Epidermal melanocyte (primary cell): ENCODE measurements at regions not wholly inside any gene's neighbourhood (a gene's known extent, or its start where the extent isn't known, plus 50 kb on each side); places are given as distances from the start of the nearest gene placed in this dataset.

ENCODE experiments used
- DNase-seq: peaks from one replicate; pipeline ENCODE4 v3.0.0; 2011; ENCODE audit warnings: low spot score; ENCODE audit not compliant: insufficient read length

DNA sequence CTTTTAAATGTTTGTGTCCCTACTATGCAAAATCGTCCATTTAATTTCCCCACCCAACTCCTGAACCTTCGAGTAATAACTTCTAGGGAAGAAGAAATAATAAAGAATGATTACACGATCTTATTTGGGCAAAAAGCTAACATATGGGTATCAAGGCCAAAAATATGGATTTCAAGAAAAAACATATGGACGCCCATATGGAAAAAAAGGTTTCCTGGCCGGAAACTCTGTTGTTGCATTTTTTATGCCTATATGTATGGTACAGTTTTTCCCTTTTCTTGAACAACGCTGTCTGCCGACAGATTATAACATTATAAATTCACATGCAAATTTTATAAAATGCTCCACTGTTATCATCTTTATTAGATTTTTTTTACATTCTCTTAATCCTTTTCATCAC, 167.6 kb upstream of the ESRRG start:
- DNase-seq: no peak

DNA sequence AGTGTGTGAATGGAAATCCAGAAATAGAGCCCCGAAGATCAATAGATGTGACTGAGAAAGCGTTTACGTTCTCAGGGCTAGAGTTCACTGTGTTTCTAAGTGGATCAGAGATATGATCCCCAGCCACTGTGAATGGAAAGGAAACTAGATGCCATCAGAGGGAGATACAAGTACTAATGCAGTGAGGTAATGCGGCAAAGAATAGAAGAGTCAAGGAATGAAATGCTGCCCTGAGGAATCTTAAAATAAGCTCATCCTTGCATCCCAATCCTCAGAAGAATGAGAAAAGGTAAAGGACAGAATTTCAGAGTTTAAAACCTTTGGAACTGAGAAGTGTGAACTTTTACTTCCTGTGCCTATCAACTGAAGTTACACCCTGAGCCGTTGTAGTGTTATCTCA, 165.5 kb upstream of the ESRRG start:
- no peak for DNase-seq

DNA sequence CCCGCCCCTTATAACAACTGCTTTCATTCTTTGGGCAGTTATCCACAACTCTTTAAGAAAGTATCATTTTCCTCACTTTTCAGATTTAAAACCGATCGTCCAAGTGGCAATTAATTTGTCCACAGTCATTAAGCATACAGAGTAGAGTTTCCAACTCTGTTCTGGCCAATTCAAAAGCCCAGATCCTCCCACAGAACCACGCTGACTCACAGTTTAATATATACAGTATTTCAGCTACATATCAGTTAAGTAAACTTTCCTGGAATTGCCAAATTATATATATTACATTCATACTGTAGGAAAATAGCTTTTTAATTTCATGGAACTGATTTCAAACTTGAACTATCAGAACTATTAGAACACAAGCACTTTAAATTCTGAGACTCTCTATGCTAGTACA, 163.8 kb upstream of the ESRRG start:
- no peak for DNase-seq

DNA sequence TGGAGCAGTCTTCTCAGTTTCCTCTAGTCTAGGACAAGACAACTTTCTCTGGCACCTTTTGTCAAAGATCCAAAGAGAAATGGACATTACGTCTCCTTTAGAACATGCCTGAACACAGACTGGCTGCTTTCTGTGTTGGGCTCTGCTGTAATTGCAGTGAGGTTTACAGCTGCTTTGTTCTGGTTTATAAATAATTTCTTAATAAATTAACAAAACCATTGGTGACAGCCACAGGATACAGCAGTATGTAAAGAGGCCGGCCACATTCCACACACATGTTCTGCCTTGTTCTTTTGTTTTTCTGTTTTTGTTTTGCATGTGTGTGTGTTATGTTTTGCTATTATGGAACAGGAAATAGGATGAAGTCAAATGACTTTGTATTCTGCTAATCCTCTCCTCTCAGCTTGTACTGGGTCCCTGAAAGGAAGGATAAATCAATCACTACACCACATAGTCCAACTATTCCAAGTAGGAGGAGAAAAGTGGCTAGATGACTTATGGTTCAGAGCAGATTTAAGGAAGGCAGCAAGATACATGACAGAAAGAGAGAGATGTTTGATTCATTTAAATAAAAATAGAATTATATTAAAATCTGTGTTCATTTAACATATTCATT, 161.5 kb upstream of the ESRRG start:
- no peak for DNase-seq

DNA sequence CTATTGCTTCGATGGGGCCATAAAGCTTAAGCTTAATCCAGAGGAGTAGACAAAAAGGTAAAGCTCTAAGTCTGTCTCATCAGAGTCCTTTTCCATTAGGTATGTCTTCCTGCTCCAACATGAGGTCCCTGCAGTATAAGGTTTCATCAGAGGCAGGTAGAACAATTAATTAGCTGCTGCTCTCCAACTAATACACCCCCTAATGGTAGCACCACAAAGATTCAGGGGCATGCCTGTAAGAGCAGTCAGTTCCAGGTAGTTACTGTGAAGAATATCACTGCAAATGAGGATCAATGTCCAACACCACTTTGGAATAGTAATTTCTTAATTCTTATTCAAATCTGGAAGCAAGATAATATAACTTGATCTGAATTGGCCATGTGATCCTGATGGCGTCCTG, 160.3 kb upstream of the ESRRG start:
- DNase-seq: no peak

DNA sequence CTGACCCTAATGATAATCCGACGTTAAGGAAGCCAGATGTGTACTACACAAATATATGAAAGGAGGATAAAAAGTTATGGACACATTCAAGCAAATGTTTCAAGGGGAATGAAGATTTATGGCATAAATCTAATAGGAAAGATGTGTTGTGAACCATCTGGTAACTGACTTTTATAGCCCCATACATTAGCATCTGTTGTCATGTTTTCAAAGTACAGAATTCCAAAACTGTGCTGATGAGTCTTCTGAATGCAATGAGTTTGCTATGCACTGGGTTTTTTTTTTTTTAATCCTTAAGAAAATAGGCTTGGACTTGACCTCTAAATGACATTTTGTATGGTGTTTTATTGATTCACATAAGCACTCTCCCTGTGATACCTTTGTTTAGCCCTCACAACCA, 158.5 kb upstream of the ESRRG start:
- DNase-seq: no peak

DNA sequence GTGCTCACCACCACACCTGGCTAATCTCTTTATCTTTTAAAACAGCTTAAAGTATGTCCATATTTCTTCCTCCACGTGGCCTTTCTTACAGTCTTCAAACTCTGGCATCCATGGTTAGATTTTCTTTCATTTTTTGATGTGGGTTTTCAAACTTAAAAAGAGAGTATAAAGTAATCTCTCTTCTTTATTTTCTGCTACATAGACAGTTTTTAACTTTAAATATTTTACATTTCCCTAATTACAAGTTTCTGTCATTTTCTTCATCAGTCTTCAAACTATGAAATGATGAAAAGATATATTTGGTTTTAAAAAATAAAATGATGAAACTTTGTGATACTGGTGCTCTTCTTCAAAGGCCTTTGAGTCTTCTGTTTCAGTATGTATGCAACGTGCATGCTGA, 143.5 kb upstream of the ESRRG start:
- no peak for DNase-seq

DNA sequence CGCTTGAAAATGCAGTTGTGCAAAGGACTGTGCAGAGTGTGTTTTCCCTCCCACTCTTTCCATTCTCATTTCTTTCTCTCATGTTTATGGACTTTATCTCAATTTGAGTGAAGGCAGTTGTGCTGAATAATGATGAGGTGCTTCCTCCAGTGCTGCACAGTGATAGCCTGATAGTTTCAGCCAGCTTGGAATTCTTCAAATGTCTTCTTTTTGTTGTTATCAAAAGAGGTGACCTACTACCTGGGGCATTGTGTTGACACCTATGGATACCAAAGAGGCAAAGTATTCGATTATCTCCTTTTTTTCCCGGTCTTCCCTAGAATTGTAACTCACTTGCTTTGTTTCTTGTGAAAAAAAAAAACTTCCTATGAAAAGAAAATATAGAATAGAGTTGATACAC, 132.6 kb upstream of the ESRRG start:
- no peak for DNase-seq

DNA sequence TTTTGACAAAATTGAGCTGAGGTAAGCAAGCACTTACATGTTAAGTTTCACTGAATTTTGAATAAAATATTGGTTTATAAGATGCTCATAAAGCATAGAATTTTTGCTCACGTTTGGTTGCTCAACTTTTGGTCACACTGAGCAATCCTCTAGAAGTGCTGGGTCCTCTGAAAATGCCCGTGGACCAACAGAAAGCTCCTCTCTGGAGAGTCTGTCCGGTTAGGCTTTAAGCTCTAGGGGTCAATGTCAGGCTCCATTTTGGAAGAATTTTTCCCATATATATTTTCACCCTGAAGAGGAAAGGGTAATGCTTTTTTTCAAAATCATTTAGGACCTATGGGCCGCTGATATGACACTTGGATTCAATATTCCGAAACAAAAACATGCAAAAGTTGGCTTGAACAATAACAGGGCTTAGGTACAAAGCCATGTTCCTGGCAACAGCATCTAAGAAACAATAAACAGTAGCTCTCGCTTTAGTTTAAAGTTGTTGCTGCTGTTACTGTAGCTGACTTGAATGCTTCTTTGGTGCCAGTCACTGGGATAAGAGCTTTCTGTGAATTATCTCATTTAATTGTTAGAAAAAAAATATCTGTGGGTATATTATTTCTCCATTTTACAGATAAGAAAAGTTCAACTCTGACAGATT, 131.7 kb upstream of the ESRRG start:
- no peak for DNase-seq

DNA sequence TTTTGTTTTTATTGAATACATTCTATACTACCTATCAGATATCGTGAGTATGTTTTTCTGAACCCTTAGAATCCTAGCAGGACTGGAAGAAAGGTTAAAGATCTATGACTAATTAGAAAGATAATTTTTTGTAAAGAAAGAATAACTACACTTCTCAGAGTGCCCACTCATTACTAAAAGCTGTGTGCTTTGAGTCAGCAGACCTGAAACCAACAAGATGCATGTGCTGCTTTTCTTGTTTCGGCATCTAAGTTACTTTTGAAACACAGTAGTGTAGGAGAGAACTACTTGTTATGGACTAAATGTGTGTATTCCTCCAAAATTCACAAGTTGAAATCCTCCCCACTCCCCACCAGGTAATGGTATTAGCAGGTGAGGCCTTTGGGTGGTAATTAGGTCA, 127.8 kb upstream of the ESRRG start:
- DNase-seq: no peak

DNA sequence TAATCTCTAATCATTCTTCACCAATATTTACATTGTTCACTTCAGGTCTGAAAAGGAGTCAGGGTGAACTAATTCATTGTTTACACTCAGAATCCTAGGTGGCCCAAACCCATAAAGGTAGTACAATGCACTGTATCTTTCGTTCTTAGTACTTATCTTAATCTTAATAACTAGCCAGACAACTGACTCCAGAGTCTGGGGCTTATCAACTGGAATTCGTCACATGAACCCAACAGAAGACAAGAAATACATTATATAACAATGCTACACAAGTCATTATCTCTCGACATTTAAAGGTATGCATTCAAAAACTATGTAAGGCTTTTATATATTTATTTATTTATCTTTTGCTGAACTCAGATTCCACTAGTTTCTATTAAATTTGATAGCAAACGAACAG, 125.9 kb upstream of the ESRRG start:
- DNase-seq: no peak

DNA sequence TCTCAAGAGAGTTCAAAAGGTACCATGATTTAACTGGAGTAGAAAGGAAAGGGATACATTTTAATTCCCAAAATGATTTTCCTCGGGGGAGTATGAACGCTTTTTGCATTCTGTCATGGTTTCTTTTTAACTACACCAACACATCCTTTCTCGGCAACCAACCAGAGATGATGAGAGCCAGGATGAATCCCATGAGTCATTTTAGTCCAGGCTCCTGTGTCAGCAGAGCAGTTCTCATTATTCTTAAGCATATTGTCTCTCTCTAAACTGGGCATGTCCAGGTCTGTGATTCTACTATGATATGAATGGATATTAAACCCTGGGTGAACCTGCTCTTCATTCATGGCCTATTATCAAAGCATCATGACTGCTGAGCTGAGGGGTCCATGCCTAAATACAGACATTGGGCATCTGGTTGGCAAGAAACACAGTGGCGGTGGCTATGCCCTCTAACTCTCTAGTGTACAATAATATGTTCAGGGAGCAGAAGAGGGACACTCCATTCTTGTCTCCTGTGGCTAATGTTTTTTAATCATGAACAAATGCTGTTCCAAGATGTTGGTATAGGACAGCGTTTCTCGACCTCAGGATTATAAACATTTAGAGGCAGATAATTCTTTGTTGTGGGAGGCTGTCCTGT, 124.3 kb upstream of the ESRRG start:
- DNase-seq: no peak

DNA sequence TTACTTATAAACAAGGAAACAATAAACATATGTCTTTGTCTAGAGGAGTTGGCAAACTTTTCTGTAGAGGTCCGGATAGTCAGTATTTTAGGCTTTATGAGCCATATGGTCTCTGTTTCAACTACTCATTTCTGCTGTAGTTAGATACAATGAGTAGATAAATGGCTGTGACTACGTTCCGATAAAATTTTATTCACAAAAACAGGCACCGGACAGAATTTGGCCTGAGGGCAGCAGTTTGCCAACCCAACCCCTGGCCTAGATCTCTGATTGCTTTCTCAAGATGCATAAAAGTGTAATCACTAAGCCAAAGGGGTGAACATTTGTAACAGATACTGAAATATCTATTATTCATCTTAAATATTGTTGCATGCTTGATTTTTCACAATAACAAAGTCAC, 123.1 kb upstream of the ESRRG start:
- no peak for DNase-seq

DNA sequence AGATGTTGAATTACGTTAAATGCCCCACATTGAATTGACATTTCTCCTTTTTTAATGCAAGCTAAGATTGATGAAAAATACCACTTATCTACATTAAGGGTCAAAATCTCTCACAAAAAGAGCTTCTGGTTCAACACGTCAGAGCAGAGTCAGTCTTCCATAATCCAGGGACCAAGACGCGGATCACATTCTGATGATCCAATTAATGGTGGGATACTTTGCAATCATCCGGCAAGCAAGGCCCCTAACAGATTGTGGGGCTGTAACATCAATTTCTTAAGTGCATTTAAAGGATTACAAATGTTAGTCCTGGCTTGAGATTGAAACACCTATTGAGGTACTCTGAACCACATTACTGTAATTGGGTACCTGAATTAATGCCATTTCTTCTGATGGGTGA, 120.2 kb upstream of the ESRRG start:
- DNase-seq: no peak

DNA sequence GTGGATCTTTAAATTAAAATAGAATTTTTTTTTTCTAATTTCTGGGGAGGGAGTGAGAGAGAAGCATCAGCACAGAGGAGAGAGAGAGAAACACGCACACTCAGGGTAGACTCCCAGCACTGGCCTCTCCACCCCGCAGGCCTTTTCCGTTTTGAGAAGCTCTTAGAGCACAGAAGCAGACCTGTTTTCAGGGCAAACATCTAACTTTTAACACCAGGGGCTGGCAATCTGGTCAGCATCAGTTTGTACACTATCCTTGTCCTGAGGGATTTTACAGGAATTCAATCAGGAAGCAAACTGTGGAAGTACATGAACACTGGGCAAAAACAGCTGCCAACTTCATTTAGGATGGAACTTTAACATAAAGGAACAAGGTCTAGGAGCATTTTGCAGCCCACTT, 117.9 kb upstream of the ESRRG start:
- no peak for DNase-seq

DNA sequence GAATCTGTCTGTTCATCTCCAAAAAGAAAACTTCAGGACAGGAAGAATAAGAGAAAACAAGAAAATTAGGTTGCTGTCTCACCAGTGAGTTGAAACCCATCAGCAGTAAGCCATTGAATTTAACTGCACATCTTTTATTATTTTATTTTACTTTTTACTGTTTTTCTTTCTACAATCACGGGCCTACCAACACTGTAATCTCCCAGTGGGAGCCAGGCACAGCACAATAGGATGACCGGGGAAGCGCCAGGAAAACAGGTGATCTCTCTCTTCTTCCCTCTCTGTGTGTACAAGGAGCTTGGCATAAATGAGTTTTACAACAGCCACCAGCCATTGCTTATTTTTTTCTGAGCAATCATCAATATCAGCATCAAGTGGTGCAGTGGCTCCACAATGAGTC, 113.1 kb upstream of the ESRRG start:
- DNase-seq: no peak

DNA sequence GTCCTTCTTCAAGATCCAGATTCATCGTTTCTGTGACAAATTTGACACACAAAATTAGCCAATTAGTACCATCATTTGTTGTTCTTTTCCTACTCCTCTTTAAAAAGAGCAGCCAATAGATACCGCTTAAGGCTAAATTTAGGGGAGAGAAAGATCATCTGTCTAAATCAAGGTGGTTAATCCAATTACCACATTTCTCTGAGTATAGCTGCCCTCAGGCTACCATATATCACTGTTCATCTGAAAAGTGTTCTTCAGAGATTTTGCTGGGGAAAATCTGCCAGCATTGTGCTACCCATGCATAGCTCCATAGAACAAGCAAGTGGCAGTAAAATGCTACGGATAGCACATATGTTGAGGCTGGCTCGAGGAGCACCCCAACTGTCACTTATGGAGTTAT, 110.3 kb upstream of the ESRRG start:
- no peak for DNase-seq

DNA sequence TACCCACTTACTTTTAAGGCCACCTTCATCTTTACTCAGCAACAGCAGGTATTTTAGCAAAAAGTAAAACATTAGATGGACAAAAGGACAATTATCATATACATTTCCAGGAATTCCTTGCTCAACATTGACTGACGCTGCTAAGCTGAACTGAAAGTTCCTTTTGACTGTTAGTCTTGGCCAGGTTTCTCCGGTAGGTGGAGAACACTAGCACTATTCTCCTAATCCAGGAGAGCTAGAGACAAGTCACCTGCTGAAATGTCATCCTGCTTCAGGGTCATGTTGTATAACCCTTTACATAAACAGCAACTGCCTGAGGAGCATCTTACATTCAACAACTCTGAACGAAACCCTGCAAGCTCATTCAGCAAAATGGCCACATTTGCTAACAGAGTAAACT, 109.0 kb upstream of the ESRRG start:
- no peak for DNase-seq

DNA sequence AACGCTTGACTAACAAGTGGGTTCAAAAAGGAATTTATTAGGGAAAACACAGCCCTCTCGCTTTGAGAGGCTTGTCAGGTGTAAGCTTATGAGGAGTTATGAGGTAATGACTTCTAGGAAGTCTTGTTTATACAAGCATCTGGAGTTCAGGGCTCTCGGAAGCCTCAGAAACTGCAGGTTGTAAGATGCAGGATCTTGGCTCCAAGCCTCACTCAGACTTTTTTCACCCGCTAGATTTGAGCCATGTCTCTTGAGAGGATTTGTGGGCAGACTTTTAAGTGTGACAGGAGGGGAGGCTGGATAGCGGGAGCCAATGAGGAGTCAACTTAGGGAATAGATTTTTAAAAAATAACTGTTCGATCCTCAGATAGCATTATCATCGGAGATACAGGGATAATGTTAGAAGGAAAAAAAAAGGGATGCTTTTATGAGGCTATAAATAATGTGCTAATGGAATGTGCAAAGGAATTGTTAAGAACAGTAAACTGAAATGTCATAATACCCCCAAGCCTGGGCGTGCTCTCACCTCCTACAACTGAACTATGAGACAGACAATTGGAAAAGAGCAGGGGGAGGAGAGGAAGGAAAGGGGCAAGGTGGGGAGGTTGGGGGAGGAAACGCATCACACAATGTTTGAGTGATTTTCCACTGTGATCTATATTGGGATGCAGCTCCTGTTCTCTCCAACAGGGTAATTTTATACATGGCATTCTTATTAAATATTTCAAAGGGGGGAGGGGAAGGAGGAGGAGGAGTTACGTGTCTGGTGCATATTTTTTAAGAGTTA, 107.4 kb upstream of the ESRRG start:
- DNase-seq: no peak

DNA sequence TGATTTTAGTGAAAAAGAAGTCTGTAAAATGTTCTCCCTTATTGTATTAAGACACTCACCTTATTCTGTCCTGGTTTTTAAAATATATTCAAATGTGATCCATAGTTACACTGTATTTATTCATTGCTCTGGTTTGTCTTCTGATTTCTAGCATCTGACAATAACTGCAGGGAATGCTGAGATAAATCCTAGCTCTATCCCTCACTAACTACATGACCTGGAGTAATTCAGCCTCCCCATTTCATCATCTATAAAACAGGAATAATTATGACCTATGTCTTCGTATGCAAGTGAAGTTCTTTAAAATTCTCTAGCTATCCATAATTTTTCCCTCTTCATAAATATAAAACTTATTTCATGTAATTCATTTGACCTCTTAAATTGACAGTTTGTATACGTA, 104.0 kb upstream of the ESRRG start:
- no peak for DNase-seq

DNA sequence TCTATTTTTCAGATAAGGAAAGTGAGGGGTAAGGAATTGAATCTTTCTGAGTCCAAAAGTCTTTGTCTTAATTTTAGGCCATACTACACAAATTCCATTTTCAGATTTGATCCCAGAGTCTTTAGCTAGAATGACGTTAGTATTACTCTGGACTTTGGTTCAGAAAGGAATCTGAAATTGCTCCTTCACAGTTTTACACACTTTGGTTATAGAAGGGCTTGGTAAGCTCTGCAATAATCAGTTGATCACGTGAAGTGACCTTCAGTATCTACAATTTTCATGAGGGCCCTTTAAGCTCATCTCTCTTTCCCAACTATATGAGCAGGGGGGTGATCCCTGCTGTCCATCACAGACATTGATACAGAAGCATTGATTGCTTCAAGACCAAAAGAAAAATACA, 103.4 kb upstream of the ESRRG start:
- no peak for DNase-seq

DNA sequence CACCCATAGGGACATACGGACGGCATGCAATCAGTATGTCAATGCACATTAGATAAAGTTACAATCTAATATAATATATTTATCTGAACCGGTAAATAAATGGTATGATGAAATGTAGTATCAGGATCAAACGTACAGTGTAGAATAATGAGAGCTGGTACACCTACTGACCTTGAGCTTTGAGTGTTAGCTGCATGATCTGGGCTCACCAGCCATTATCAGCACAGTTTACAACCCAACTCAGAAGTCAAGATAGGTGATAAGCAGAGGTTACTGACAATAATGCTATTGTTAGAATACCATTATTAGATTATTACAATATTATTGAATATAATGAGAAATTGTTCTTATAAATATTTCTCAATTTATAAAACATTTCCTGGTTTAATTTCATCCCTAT, 103.0 kb upstream of the ESRRG start:
- no peak for DNase-seq

DNA sequence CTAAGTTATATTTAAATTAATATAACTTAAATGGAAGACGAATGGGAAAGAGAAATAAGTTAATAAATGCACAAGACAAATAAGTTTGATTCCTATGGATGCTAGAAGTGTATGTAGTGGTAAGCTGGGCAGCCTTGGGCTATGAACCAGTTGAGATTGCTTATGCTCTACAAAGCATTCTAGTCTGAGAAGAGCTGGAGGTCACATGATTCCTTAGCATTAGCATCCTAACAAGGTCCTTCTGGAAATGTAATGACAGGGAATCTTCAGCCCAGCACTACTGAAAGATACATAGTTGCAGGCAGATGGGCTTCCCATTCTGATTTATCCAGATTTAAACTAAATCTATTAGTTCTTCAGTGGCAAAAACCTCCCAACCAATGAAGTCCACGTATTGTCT, 102.3 kb upstream of the ESRRG start:
- DNase-seq: no peak
